GM18867 (cell line): ENCODE measurements at regions not wholly inside any gene's neighbourhood (a gene's known extent, or its start where the extent isn't known, plus 50 kb on each side); places are given as distances from the start of the nearest gene placed in this dataset.
"Not testable (repeated sequence)": the region's sequence is repeated elsewhere in the genome, so short reads cannot be mapped to it uniquely, and the experiment has no call there.

Experiments used
- ATAC-seq: cut with Tn5 transposase; IDR thresholded peaks from one replicate; pipeline ENCODE4 v1.9.1; 2021; ENCODE audit warnings: mild to moderate bottlenecking, moderate library complexity; ENCODE audit not compliant: unreplicated experiment

GRCh38 chr2:123597988-123598387 lies 427.1 kb upstream of the CNTNAP5 start:
- ATAC-seq = no peak

- no peak for ATAC-seq
These were observed 418.5 kb upstream of the CNTNAP5 start for GRCh38 chr2:123606631-123607030.

- no peak for ATAC-seq
These were observed 416.0 kb upstream of the CNTNAP5 start for GRCh38 chr2:123609077-123609476.

- no peak for ATAC-seq
These were observed 410.5 kb upstream of the CNTNAP5 start for GRCh38 chr2:123614596-123614995.

- not testable (repeated sequence) for ATAC-seq
These were observed 406.4 kb upstream of the CNTNAP5 start for GRCh38 chr2:123618642-123619041.

- no peak for ATAC-seq
These were observed 400.3 kb upstream of the CNTNAP5 start for GRCh38 chr2:123624816-123625215.

GRCh38 chr2:123636232-123636631 lies 388.9 kb upstream of the CNTNAP5 start:
- ATAC-seq = no peak

- ATAC-seq = no peak
These were observed 384.3 kb upstream of the CNTNAP5 start for GRCh38 chr2:123640685-123641335.

- ATAC-seq = no peak
These were observed 381.0 kb upstream of the CNTNAP5 start for GRCh38 chr2:123644053-123644452.

- ATAC-seq = no peak
These were observed 377.1 kb upstream of the CNTNAP5 start for GRCh38 chr2:123648016-123648415.

- no peak for ATAC-seq
These were observed 376.1 kb upstream of the CNTNAP5 start for GRCh38 chr2:123648956-123649355.

- no peak for ATAC-seq
These were observed 373.9 kb upstream of the CNTNAP5 start for GRCh38 chr2:123651151-123651550.

- no peak for ATAC-seq
These were observed 372.8 kb upstream of the CNTNAP5 start for GRCh38 chr2:123652320-123652719.

GRCh38 chr2:123656590-123656989 lies 368.5 kb upstream of the CNTNAP5 start:
- ATAC-seq = no peak

GRCh38 chr2:123659120-123659519 lies 366.0 kb upstream of the CNTNAP5 start:
- no peak for ATAC-seq

GRCh38 chr2:123670286-123670685 lies 354.8 kb upstream of the CNTNAP5 start:
- no peak for ATAC-seq

- not testable (repeated sequence) for ATAC-seq
These were observed 341.3 kb upstream of the CNTNAP5 start for GRCh38 chr2:123683797-123684196.

GRCh38 chr2:123687064-123687463 lies 338.0 kb upstream of the CNTNAP5 start:
- ATAC-seq = no peak

GRCh38 chr2:123688231-123688940 lies 336.7 kb upstream of the CNTNAP5 start:
- no peak for ATAC-seq

GRCh38 chr2:123692121-123692520 lies 333.0 kb upstream of the CNTNAP5 start:
- no peak for ATAC-seq

- no peak for ATAC-seq
These were observed 331.3 kb upstream of the CNTNAP5 start for GRCh38 chr2:123693836-123694235.

GRCh38 chr2:123695426-123695825 lies 329.7 kb upstream of the CNTNAP5 start:
- no peak for ATAC-seq

- ATAC-seq = no peak
These were observed 329.1 kb upstream of the CNTNAP5 start for GRCh38 chr2:123696021-123696420.
